Tibial artery (tissue), 4 donors: ENCODE measurements at regions not wholly inside any gene's neighbourhood (a gene's known extent, or its start where the extent isn't known, plus 50 kb on each side); places are given as distances from the start of the nearest gene placed in this dataset.

ENCODE experiments used
- DNase-seq, 2 donors: peaks; one replicate each; pipeline ENCODE4 v3.0.0-alpha.2; 2019
- H3K27ac ChIP-seq, 2 donors: fragments of 200-600 bp; sonication (generic) in 1 of 2; 1 replicate in 1 of 2; 2 replicates in 1 of 2; pipeline ENCODE4 v1.5.1; 2018 to 2019; ENCODE audit warnings: mild to moderate bottlenecking in 1 of 2
- H3K27me3 ChIP-seq, 2 donors: fragments of 200-600 bp; sonication (generic) in 1 of 2; one replicate each; pipeline versions ENCODE4 v1.5.1 to v1.6.0; 2016 to 2019
- H3K36me3 ChIP-seq, 3 donors: fragments of 200-600 bp; sonication (generic) in 2 of 3; one replicate each; pipeline ENCODE4 v1.5.1; 2016 to 2019; ENCODE audit warnings: mild to moderate bottlenecking in 2 of 3
- H3K4me1 ChIP-seq, 4 donors: fragments of 200-600 bp; sonication (generic) in 2 of 4; 1 replicate in 3 of 4; 2 replicates in 1 of 4; pipeline ENCODE4 v1.5.1; 2016 to 2019
- H3K4me3 ChIP-seq, 2 donors: fragments of 200-600 bp; sonication (generic) in 1 of 2; 1 replicate in 1 of 2; 2 replicates in 1 of 2; pipeline ENCODE4 v1.5.1; 2018 to 2019; ENCODE audit warnings: mild to moderate bottlenecking in 2 of 2
- H3K9me3 ChIP-seq, 3 donors: fragments of 200-600 bp; sonication (generic) in 1 of 3; one replicate each; pipeline ENCODE4 v1.5.1; 2016 to 2019
- intact Hi-C: fragments of 100-400 bp; cut with DNase I; formaldehyde crosslinking; loops from one replicate; pipeline ENCODE4 v1.15.0; 2023; ENCODE audit warnings: low total_unique reads
- TF ChIP-seq, protein P1 (sequence below), 2 experiments: fragments of 200-600 bp in 1 of 2; fragments of 450-650 bp in 1 of 2; IDR thresholded peaks; one replicate each; pipeline ENCODE4 v1.5.1; 2017 to 2019; ENCODE audit warnings: antibody characterized with exemption in 2 of 2, mild to moderate bottlenecking in 1 of 2, moderate library complexity in 1 of 2

DNA sequence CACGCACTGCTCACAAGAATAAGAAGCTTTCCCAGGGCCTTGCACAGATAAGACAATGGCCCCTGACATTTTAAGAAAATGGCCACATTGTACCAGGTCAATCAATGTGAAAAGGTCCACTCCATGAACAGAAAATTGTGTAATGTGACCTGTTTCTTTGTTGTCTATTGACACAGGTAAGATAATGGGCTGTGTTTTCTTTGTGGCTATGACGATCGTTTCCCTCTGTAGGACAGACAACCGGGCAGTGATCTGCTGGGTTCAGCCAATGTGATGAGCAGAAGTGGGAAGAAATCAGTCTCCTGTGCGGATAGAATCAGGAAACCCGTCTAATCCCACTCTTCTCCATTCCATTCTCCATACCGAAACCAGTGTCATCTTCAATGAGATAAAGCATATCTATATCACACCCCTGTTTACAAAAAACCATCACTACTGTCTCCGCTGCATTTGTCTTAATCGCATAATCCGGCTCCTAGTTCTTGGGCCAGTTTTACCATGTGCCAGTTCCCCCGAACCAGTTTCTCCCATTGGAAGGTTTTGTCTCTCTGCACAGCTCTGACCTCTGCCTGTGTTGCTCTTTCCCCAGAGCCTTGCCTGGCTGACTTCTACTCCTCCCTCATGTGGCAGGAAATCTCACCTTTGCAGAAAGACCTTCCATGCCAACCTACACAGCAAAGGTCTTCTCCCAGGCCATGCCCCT is 66.9 kb upstream of the ATF7IP2 start:
- H3K4me3 ChIP-seq = no peak overlapping the region
- TF ChIP-seq, protein P1, sequence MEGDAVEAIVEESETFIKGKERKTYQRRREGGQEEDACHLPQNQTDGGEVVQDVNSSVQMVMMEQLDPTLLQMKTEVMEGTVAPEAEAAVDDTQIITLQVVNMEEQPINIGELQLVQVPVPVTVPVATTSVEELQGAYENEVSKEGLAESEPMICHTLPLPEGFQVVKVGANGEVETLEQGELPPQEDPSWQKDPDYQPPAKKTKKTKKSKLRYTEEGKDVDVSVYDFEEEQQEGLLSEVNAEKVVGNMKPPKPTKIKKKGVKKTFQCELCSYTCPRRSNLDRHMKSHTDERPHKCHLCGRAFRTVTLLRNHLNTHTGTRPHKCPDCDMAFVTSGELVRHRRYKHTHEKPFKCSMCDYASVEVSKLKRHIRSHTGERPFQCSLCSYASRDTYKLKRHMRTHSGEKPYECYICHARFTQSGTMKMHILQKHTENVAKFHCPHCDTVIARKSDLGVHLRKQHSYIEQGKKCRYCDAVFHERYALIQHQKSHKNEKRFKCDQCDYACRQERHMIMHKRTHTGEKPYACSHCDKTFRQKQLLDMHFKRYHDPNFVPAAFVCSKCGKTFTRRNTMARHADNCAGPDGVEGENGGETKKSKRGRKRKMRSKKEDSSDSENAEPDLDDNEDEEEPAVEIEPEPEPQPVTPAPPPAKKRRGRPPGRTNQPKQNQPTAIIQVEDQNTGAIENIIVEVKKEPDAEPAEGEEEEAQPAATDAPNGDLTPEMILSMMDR (IDR thresholded peaks at IDR 0.05) = no peak
- no peaks in the 10 kb centered on the region for H3K36me3 ChIP-seq
- H3K4me1 ChIP-seq = no peaks in the 10 kb centered on the region
- no peaks in the 10 kb centered on the region for H3K9me3 ChIP-seq
- DNase-seq = no peak
- no peak overlapping the region for H3K27ac ChIP-seq
- H3K27me3 ChIP-seq = no peaks in the 10 kb centered on the region
- intact Hi-C loops = loop anchor here (10.0 kb wide), 1 partner anchor 196 kb away; no protein-coding TSS in a partner anchor

DNA sequence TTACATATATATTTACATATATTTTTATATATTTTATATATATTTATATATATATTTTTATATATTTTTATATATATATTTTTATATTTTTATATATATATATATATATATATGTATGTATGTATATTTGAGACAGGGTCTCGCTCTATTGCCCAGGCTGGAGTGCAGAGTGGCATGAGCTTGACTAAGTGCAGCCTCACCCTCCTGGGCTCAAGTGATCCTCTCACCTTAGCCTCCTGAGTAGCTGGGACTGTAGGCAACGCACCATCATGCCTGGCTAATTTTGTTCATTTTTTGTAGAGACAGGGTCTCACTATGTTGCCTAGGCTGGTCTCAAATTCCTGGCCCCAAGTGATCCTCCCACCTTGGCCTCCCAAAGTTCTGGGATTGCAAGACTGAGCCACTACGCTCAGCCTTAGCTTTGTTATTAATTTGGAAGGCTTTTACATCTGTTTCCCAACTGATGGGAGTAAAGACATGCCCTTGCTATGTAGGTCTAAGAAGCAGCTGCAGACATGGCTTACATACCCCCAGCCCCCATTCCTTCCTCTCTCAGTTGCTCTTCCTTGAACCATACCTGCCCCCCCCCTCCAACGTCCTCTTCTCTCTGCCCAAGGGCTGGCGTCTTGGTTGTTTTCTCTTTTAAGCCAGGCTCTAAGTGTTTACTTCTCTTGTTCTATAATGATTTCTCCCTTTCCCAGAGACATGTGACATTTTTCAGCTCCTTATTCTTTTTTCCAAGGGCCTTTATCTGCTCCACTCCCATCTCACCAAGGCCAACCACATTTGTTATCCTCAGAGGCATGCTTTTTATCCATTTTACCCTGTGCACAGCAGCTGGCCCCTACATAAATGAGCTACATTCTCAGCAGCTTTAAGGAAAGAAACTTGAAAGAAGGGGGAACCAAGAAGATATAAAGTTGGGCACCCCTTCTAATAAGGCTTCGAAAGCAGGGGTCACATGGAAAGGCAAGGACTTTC is 64.2 kb upstream of the ATF7IP2 start:
- Histone ChIP-seq H3K4me3 (no peak overlapping the region), H3K36me3 (no peaks in the 10 kb centered on the region), H3K27me3 (no peaks in the 10 kb centered on the region), H3K27ac (no peak overlapping the region), H3K9me3 (no peaks in the 10 kb centered on the region), H3K4me1 (no peaks in the 10 kb centered on the region)
- TF ChIP-seq, protein P1 (IDR thresholded peaks at IDR 0.05) = no peak
- no peak for DNase-seq
- intact Hi-C loops = no loop called here

DNA sequence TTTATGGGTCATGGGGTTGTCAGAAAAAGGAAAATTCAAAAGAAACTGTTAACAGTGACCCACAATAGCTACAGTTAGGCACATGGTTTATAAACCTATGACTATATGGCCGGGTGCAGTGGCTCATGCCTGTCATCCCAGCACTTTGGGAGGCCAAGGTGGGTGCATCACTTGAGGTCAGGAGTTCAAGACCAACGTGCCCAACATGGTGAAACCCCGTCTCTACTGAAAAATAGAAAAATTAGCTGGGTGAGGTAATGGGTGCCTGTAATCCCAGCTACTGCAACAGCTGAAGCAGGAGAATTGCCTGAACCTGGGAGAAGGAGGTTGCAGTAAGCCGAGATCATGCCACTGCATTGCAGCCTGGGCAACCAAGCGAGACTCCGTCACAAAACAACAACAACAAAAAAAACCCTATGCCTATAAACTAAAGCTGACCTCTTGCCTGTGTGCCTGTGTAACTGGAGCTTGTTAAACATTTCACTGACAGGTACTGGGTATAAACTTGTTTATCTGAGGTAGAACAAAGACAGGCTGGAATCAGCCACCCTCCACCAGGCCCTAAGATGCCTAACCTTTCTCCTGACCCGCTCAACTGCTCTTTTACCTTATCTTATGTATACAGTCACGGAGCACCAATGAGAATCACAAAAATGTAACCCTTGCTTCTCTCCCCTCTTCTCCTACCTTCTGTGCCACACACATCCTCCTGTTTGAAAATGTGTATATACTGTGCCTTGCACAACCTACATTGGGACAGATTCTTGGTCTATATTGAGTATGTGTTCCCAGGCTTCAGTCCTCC is 62.9 kb upstream of the ATF7IP2 start:
- TF ChIP-seq, protein P1 (IDR thresholded peaks at IDR 0.05) = no peak
- intact Hi-C loops = no loop called here
- DNase-seq = no peak

DNA sequence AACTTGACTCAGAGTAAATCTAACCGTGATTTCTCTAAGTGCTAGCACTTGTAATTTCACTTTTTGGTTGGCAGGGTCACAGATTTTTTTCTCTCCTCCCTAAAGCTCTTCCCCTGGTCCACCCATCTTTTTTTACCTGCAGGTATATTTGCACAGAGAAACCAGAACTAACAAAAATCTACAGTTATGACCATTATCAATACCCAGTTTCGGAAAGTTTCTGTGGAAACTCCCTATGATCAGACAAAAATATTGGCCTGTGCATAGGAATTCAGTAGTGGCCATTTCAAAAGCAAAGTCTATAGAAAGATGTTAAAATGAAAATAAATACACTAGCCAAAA is 62.4 kb upstream of the ATF7IP2 start:
- no peaks in the 10 kb centered on the region for H3K27me3 ChIP-seq
- no peak for DNase-seq
- H3K4me1 ChIP-seq = no peaks in the 10 kb centered on the region
- TF ChIP-seq, protein P1 (IDR thresholded peaks at IDR 0.05) = no peak
- no peak overlapping the region for H3K4me3 ChIP-seq
- intact Hi-C loops = no loop called here
- H3K27ac ChIP-seq = no peak overlapping the region
- H3K36me3 ChIP-seq = no peaks in the 10 kb centered on the region
- no peaks in the 10 kb centered on the region for H3K9me3 ChIP-seq

More for the DNA sequence above, 62.9 kb upstream of the ATF7IP2 start:
- no peaks in the 10 kb centered on the region for H3K9me3 ChIP-seq
- H3K27ac ChIP-seq = no peak overlapping the region
- H3K4me1 ChIP-seq = no peaks in the 10 kb centered on the region
- no peak overlapping the region for H3K4me3 ChIP-seq
- H3K27me3 ChIP-seq = no peaks in the 10 kb centered on the region
- no peaks in the 10 kb centered on the region for H3K36me3 ChIP-seq

DNA sequence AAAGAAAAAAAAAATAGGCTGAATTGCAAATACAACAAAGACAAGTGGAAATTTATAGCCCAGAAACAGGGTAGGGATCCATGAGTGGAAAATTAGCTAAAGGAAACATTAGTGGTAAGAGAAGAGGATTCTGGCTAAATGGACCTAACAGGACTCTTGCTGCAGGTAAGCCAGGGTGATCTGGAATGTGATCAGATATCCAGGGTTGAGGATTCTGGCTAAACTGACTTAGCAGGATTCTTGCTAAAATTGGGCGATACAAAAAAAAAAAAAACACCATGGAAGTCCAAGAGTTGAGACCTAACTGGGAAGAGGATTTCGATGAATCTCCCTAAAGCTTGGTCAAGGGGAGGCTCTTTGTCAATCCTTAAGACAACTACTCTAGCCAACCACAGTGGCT is 61.7 kb upstream of the ATF7IP2 start:
- TF ChIP-seq, protein P1 (IDR thresholded peaks at IDR 0.05) = no peak
- Histone ChIP-seq H3K4me3 (no peak overlapping the region), H3K4me1 (no peaks in the 10 kb centered on the region), H3K27ac (no peak overlapping the region), H3K36me3 (no peaks in the 10 kb centered on the region), H3K27me3 (no peaks in the 10 kb centered on the region), H3K9me3 (no peaks in the 10 kb centered on the region)
- intact Hi-C loops = no loop called here
- DNase-seq = no peak
